Calu3 (cell line): ENCODE measurements at regions not wholly inside any gene's neighbourhood (a gene's known extent, or its start where the extent isn't known, plus 50 kb on each side); places are given as distances from the start of the nearest gene placed in this dataset.

Experiments used
- BruUV-seq: library from RNA; stranded (reverse); fragments of 400-500 nt; replicated peaks from 2 replicates; lab custom pipeline; 2021; lab: Mats Ljungman, UMichigan
- CTCF ChIA-PET: fragments of 300-600 bp; sonication (Branson Sonifier 250); formaldehyde crosslinking; loops from one replicate; lab custom pipeline; 2022; ENCODE audit warnings: antibody characterized with exemption; lab: Charles Lee
- DNase-seq: peaks from one replicate; pipeline ENCODE4 v3.0.0; 2022
- H3K27ac Mint-ChIP-seq: one replicate; pipeline ENCODE4 v1.8.0; 2022; ENCODE audit warnings: mixed read lengths; ENCODE audit not compliant: unreplicated experiment
- H3K27me3 Mint-ChIP-seq: one replicate; pipeline ENCODE4 v1.8.0; 2022; ENCODE audit warnings: mixed read lengths; ENCODE audit not compliant: unreplicated experiment
- H3K36me3 Mint-ChIP-seq: one replicate; pipeline ENCODE4 v1.8.0; 2022; ENCODE audit warnings: mild to moderate bottlenecking, moderate library complexity, mixed read lengths; ENCODE audit not compliant: insufficient read depth, unreplicated experiment
- H3K4me1 Mint-ChIP-seq: one replicate; pipeline ENCODE4 v1.8.0; 2022; ENCODE audit warnings: mild to moderate bottlenecking, low read depth, mixed read lengths; ENCODE audit not compliant: unreplicated experiment
- H3K4me3 Mint-ChIP-seq: one replicate; pipeline ENCODE4 v1.8.0; 2022; ENCODE audit warnings: mild to moderate bottlenecking, low read depth, moderate library complexity, mixed read lengths; ENCODE audit not compliant: unreplicated experiment
- H3K9me3 Mint-ChIP-seq: one replicate; pipeline ENCODE4 v1.8.0; 2022; ENCODE audit warnings: low read depth, mixed read lengths; ENCODE audit not compliant: unreplicated experiment
- intact Hi-C: fragments of 100-400 bp; cut with micrococcal nuclease; formaldehyde crosslinking; loops from one replicate; pipeline ENCODE4 v1.10.0; 2022; ENCODE audit not compliant: unreplicated experiment
- TF ChIP-seq, protein P1 (sequence below): fragments of 200-600 bp; IDR thresholded peaks from one replicate; pipeline ENCODE4 v1.8.0; 2022; ENCODE audit warnings: antibody characterized with exemption; ENCODE audit not compliant: unreplicated experiment

DNA sequence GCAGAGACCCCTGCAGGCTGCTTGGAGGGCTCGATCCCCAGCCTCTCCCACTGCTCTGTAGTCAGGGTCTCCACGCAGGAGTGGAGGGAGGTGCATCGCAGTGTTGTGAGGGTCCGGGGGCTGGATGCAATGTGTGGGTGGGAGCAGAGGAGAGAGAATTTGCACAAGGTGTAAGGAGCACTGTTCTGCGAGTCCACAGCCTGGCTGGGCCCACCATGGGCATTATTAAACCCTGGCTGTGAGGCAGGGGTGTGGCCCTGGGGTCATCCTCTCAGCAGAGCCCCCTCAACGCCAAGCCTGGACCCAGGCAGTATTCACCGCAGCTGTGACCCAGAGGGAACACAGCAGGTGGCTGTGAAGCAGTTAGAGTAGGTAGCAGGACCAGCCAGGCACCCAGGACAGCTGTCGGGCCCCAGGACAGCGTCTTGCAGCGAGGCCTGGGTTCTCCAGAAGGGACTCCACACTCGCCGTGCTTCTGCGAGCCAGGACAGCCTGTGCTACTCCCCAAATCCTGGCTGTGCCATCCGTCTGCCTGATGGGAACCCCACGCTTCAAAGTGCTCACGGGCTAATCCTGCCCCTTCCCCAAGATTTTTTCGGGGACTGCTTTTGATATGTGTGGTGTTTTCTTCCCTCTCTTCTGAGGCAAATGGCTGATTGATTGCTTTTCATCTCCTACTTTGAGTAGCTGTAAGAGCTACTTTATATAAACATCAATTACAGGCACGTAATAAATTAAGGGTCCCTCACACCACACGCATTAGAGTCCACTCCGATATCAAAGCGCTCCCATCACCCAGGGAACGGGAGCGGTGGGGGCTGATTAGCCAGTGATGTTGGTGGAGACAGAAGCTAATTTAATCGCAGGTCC, 100.9 kb upstream of the GSE1 start:
- TF ChIP-seq, protein P1, sequence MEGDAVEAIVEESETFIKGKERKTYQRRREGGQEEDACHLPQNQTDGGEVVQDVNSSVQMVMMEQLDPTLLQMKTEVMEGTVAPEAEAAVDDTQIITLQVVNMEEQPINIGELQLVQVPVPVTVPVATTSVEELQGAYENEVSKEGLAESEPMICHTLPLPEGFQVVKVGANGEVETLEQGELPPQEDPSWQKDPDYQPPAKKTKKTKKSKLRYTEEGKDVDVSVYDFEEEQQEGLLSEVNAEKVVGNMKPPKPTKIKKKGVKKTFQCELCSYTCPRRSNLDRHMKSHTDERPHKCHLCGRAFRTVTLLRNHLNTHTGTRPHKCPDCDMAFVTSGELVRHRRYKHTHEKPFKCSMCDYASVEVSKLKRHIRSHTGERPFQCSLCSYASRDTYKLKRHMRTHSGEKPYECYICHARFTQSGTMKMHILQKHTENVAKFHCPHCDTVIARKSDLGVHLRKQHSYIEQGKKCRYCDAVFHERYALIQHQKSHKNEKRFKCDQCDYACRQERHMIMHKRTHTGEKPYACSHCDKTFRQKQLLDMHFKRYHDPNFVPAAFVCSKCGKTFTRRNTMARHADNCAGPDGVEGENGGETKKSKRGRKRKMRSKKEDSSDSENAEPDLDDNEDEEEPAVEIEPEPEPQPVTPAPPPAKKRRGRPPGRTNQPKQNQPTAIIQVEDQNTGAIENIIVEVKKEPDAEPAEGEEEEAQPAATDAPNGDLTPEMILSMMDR: no peak
- CTCF ChIA-PET: interaction anchor here (1.2 kb wide), 1 partner anchor 8 kb away, joined by 3 read pairs; no protein-coding TSS in a partner anchor
- peaks cover 46% of the 10 kb centered on the region for H3K27me3 Mint-ChIP-seq
- no peaks in the 10 kb centered on the region for H3K9me3 Mint-ChIP-seq
- no TSS peak for BruUV-seq
- no peak for DNase-seq
- peaks cover 14% of the 10 kb centered on the region for H3K4me1 Mint-ChIP-seq
- no peak overlapping the region for H3K4me3 Mint-ChIP-seq
- no peak overlapping the region for H3K27ac Mint-ChIP-seq
- peaks cover 14% of the 10 kb centered on the region for H3K36me3 Mint-ChIP-seq
- intact Hi-C loops: no loop called here

DNA sequence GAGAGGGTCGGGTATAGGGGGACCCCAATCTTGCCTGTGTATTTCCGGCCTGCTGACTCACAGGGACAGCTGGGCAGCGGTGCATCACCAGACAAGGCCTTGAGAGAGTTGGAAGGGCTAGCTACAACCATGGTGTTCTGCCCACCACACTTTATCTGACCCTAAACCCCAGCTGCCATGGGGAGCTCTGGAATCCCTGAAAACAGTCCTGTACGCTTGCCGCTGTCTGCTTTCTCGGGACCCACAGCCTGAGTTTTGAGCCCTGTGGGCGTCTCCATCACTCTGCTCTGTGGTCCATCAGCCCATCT, 100.4 kb upstream of the GSE1 start:
- Mint-ChIP-seq H3K36me3 (peaks cover 14% of the 10 kb centered on the region), H3K4me3 (no peak overlapping the region), H3K27me3 (peaks cover 44% of the 10 kb centered on the region), H3K27ac (no peak overlapping the region), H3K4me1 (peaks cover 14% of the 10 kb centered on the region), H3K9me3 (no peaks in the 10 kb centered on the region)
- TF ChIP-seq, protein P1: no peak
- DNase-seq: no peak
- no TSS peak for BruUV-seq
- intact Hi-C loops: no loop called here
- CTCF ChIA-PET: interaction anchor here (1.2 kb wide), 1 partner anchor 8 kb away, joined by 3 read pairs; no protein-coding TSS in a partner anchor

DNA sequence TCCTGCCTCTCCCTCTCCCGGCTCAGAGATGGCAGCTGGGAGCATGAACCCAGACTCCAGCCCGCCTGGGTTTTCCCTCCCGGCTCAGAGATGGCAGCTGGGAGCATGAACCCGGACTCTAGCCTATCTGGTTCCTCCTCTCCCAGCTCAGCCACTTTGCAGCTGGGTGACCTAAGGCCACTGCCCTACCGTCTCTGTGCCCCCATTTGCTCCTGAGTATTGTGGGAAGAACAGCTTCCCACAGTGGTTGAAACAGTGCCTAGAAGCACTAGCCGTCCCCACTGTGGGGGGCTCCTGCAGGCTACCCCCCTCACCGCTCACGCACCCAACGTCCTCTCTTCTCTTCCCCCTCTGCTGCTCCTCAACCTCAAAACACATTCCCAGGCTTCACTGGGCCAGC, 99.9 kb upstream of the GSE1 start:
- no TSS peak for BruUV-seq
- Mint-ChIP-seq H3K9me3 (no peaks in the 10 kb centered on the region), H3K27ac (no peak overlapping the region), H3K4me1 (peaks cover 14% of the 10 kb centered on the region), H3K27me3 (peaks cover 39% of the 10 kb centered on the region), H3K4me3 (no peak overlapping the region), H3K36me3 (peaks cover 14% of the 10 kb centered on the region)
- CTCF ChIA-PET: interaction anchor here (1.2 kb wide), 1 partner anchor 9 kb away, joined by 3 read pairs; no protein-coding TSS in a partner anchor
- no peak for DNase-seq
- intact Hi-C loops: no loop called here
- TF ChIP-seq, protein P1: no peak

DNA sequence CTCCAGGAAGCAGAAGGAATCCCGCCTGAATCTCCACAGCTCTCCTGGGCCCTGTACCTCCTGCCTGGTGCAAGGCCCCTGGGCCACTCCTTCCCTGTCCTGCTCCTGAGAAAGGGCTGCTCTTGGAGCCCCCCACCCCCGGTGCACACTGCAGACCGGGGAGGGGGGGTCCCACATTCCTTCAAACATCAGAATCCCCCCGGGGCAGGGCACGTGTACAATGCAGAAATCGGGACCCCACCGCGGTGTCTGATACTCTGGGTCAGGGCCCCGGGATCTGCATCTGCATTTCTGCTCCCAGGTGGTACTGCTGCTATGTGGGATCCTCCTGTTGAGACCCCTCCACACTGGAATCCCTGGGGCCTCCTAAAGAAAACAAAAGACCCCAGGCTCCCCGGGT, 99.5 kb upstream of the GSE1 start:
- intact Hi-C loops: no loop called here
- Mint-ChIP-seq H3K27ac (no peak overlapping the region), H3K4me3 (no peak overlapping the region), H3K36me3 (peaks cover 14% of the 10 kb centered on the region), H3K4me1 (peaks cover 14% of the 10 kb centered on the region), H3K9me3 (no peaks in the 10 kb centered on the region), H3K27me3 (peaks cover 35% of the 10 kb centered on the region)
- no TSS peak for BruUV-seq
- CTCF ChIA-PET: interaction anchor here (1.2 kb wide), 1 partner anchor 9 kb away, joined by 3 read pairs; no protein-coding TSS in a partner anchor
- DNase-seq: no peak
- TF ChIP-seq, protein P1: no peak
